NCI-H446 (cell line): ENCODE measurements at regions not wholly inside any gene's neighbourhood (a gene's known extent, or its start where the extent isn't known, plus 50 kb on each side); places are given as distances from the start of the nearest gene placed in this dataset.

ENCODE experiments used
- DNase-seq, 2 experiments: peaks; one replicate each; lab custom pipeline; 2025; lab: John Stamatoyannopoulos, UW

- DNase-seq = no peak
Measured at GRCh38 chr11:69994810-69995209, 83.3 kb upstream of the ANO1 start.

DNA sequence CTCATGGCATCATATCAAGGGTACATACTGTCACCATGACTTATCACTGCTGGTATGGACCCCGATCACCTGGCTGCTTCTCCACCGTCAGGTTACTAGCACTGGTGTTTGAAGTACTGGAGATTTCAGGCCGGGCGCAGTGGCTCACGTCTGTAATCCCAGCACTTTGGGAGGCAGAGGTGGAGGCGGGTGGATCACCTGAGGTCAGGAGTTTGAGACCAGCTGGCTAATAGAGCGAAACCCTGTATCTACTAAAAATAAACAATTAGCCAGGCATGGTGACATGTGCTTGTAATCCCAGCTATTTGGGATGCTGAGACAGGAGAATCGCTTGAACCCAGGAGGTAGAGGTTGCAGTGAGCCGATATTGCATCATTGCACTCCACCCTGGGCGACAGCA is 82.4 kb upstream of the ANO1 start:
- no peak for DNase-seq

GRCh38 chr11:69996451-69996850 is 81.7 kb upstream of the ANO1 start:
- no peak for DNase-seq

DNA sequence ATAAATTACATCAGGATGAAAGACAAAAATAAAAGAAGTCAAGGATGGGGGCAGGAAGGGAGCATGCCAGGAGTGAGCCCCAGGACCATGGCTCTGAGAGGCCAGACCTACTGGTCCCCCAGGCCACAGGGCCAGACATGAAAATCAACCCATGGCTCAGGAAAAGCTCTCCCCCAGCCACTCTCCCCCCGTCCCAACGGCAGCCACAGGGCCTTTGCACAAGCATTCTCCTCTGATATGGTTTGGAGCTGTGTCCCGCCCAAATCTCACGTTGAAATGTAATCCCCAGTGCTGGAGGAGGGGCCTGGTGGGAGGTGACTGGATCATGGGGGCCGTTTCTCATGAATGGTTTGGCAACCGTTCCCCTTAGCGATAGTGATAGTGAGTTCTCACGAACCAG is 80.8 kb upstream of the ANO1 start:
- DNase-seq = no peak

DNA sequence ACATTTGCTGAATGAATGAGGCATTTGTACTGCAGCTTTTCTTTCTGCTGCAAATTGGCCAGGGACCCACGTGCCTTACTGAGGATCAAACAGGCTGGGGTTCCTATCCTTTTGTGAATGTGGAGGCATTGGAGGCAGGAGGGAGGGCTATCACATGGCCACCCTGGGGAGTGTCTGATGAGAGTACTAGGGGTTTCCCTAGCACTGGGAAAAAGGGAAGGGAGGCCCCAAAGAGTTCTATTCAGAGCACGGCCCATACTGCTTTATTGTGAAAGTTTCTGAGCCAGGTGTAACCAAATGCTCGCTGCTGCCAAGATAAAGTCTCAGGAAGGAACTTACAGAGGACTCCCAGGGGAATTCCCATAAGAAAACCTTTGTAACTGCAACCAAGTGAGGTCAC is 78.4 kb upstream of the ANO1 start:
- no peak for DNase-seq

- DNase-seq = no peak
Measured at GRCh38 chr11:70000228-70000627, 77.9 kb upstream of the ANO1 start.

DNA sequence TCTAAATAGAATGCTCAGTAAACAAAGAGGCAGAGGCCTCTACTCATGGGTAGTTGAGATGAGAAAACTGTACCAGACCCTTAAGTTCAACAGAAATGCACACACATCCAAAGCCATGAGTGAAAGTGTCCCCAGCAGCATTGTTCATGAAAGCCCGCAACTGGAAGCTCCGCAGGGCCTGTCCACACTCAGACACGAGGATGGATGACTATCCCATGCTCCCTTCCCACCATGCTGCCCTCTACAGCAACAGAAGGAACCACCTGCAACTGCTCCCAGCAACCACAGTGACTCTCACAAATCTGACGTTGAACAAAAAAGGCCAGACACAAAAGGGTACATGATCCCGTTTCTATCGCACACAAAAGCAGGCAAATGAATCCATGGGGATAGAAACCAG is 76.9 kb upstream of the ANO1 start:
- no peak for DNase-seq

DNA sequence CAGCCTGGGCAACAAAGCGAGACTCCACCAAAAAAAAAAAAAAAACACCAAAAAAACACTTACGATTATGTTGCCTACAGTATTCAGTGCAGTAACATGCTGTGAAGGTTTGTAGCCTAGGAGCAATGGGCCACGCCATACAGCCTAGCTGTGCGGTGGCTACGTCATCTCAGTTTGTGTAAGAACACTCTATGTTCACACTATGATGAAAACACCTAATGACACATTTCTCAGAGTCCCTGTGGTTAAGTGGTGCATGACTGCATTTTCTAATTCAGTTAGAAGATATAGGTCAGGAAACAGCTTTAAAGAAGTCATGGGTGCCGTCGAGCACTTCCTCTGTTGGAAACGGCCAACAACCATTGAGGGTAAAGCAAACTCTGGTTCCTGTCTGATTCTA is 75.7 kb upstream of the ANO1 start:
- no peak for DNase-seq

GRCh38 chr11:70005107-70005818 is 72.9 kb upstream of the ANO1 start:
- DNase-seq = no peak

GRCh38 chr11:70007796-70008195 is 70.3 kb upstream of the ANO1 start:
- no peak for DNase-seq

GRCh38 chr11:70010774-70011173 is 67.3 kb upstream of the ANO1 start:
- no peak for DNase-seq

- DNase-seq = no peak
Measured at GRCh38 chr11:70012134-70012733, 65.9 kb upstream of the ANO1 start.

DNA sequence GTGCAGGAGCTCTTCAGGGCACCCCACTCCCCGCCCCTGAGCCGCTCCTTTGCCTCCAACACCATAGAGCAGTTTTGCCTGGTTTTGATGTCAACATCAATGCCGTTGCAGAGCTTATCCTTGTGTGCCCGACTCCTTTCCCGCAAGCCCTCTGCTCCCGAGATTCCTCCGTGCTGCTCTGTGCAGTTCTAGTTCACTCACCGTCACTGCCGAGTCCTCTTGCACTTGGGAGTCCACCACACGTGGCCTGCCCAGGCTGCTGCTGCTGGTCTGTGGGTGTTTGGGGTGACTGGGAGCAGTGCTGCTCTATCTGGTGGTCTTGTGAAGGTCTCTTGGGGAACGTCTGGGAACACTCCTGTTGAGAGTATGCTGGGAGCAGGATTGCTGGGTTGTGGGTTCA is 63.8 kb upstream of the ANO1 start:
- DNase-seq = no peak

- no peak for DNase-seq
Measured at GRCh38 chr11:70016666-70017367, 61.3 kb upstream of the ANO1 start.

GRCh38 chr11:70018816-70019215 is 59.3 kb upstream of the ANO1 start:
- no peak for DNase-seq

DNA sequence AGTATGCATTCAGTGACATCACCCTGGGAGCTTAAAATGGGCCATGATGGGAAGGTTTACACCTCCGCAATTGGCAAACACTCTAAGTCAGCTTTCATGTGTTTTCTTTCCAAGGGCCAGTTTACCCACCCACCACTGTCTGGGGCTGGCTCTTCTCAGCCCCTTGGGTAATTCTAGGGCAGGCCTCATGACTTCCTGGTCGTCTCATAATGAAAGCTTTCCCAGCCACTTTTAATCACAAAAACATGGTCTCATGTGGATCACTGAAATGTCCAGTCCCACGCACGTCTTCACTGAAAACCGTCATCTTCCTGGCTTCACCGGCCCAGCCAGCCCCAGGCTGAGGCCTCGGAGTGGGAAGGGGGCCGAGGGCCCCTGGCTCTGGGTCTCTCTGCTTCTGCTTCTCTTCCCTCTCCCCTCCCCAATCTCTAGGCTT is 58.5 kb upstream of the ANO1 start:
- no peak for DNase-seq

DNA sequence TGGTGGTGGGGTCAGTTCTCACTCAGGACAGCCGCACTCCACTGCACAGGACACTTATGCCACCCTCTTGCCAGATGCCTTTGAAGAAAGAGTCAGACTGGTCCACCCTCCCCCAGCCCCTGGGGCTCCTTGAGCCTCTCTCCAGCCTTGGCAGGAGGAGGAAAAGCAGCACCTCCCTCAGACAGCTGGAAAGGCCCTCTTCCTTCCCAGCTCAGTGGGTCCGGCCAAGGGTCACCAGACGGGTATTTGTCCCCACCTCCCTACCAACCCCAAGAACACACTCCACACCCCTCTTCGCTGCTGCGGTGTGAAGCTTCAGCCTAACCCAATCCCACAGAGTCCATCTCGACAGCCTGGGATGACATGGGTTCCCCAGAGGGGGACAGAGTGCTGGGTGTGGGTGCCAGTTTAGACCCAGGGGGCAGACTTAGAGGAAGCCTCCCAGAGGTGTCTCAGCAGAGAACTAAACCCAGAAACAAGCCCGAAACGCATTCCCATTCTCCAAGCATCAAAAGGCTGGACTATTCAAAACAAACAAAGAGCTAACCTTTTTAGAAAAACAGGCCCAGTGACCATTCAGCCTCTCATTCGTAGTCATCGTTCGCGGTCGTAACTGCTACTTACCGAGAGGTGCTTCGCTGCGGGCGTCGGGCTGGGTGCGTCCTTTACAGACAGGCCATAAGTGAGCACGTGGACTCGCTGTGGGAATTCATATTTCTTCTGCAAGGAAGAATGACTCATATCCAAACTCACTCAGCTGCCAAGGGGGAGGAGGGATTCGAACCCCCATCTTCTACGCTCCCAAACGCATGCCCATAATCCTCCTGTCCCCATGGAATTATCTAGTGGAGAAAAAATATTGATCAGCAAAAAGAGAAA is 57.5 kb upstream of the ANO1 start:
- no peak for DNase-seq

- no peak for DNase-seq
Measured at GRCh38 chr11:70021586-70021985, 56.5 kb upstream of the ANO1 start.

DNA sequence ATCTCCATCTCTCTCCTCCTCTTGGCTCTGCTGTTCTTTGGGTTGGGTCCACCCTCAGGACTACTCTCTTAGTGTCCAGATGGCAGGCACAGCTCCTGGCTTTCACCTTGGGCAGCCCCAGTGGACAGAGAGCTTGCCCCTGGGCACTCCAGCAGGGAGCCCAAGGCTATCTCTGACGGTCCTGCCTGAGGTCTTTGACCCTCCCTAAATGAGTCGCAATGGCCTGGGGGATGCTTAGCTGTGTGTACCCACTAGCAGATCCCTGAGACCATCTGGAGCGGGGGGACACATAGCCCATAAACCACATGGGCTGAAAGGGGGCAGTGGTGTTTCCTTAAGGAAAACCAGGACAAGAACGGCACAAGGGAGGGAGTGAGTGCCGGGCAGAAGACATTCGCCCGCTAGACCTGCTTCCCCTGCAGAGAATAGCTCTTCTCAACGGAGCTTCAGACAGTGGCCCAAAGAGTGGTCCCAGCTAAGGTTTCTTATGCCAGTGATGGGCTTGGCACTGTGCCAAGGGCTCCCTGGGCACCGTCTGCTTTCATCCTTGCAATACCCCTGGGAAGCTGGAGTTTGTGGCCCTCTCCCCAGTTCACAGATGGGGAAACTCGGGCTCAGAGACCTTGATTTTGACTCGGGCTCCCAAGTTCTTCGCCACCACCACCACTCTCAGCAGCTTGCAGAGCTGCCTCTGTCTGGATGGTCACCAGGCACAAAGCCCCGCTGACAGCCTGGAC is 53.9 kb upstream of the ANO1 start:
- no peak for DNase-seq

DNA sequence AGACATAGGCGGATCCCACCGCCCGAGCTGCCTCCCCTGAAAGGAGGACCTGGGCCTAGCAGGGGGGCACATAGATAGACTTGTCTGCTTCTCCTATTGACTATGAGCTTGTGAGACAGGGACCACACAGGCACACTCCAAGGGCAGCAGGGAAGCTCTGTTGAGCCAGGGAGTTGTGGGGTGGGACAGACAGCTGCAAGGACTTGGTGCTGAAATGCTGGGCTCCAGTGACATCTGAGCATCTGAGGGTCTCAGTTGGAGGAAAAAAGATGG is 53.4 kb upstream of the ANO1 start:
- DNase-seq = no peak

DNA sequence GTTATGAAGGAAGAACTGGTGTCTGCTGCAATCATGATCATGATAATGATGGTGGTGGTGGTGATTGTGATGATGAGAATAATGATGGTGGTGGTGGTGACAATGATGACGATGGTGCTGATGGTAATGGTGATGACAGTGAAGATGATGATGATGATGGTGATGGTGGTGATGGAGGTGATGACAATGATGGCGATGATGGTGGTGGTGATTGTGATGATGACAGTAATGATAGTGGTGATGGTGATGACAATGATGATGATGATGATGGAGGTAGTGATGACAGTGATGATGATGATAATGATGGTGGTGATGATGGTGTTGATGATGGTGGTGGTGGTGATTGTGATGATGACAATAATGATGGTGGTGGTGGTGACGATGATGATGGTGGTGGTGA is 52.8 kb upstream of the ANO1 start:
- DNase-seq = no peak

DNA sequence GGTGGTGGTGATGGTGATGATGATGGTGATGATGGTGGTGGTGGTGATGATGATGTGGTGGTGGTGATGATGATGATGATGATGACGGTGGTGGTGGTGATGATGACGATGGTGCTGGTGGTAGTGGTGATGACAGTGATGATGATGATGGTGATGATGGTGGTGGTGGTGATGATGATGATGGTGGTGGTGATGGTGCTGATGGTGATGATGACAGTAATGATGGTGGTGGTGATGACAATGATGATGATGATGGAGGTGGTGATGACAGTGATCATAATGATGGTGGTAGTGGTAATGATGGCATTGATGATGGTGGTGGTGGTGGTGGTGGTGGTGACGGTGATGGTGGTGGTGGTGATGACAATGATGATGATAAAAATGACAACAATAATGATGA is 52.1 kb upstream of the ANO1 start:
- no peak for DNase-seq
